ENCODE measurements at regions not wholly inside any gene's neighbourhood (a gene's known extent, or its start where the extent isn't known, plus 50 kb on each side); places are given as distances from the start of the nearest gene placed in this dataset.

DNA sequence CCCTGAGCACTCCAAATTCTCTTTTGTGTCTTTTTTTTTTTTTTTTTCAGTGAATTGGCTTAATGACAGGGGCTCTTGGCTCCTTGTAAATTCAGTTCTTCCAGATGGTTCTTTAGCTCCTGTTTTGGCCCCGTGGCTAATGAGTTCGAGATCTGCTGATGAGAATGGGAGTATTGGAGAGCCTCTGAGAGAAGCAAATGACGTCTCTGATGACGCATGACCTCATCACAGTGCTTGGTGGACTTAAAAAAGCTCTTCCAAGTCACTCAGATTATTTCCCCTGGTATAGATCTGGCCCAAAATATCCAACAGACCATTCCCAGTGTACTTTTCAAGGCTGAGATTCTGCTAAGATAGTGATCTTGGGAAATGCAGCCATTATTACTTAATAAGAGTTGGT is 159.5 kb downstream of the MIS18A start:
- TF ChIP-seq, protein P1, sequence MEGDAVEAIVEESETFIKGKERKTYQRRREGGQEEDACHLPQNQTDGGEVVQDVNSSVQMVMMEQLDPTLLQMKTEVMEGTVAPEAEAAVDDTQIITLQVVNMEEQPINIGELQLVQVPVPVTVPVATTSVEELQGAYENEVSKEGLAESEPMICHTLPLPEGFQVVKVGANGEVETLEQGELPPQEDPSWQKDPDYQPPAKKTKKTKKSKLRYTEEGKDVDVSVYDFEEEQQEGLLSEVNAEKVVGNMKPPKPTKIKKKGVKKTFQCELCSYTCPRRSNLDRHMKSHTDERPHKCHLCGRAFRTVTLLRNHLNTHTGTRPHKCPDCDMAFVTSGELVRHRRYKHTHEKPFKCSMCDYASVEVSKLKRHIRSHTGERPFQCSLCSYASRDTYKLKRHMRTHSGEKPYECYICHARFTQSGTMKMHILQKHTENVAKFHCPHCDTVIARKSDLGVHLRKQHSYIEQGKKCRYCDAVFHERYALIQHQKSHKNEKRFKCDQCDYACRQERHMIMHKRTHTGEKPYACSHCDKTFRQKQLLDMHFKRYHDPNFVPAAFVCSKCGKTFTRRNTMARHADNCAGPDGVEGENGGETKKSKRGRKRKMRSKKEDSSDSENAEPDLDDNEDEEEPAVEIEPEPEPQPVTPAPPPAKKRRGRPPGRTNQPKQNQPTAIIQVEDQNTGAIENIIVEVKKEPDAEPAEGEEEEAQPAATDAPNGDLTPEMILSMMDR (conservative IDR thresholded peaks at IDR 0.05), result no peak
- no peak for DNase-seq
- H3K27ac Mint-ChIP-seq, result no peak overlapping the region
- Histone ChIP-seq H3T11ph (ENCODE audit: low read length) (no peak overlapping the region), H3K4ac (ENCODE audit: low read depth, low read length) (no peak overlapping the region), H4K5ac (ENCODE audit: insufficient read length, low read depth, low read length) (no peak overlapping the region), H3K4me1 (ENCODE audit: insufficient read depth, low read length) (no peaks in the 10 kb centered on the region), H3K27ac (ENCODE audit: insufficient read length, low read depth, low read length) (no peak overlapping the region), H2BK15ac (ENCODE audit: low read depth, low read length) (no peak overlapping the region), H4K91ac (ENCODE audit: insufficient read length, low read depth, low read length) (no peak overlapping the region), H4K8ac (replicated peaks; ENCODE audit: insufficient read length, low read depth, low read length) (no peak overlapping the region), H3K79me1 (ENCODE audit: insufficient read depth, low read depth, low read length, poor library complexity, severe bottlenecking) (no peaks in the 10 kb centered on the region), H2BK20ac (ENCODE audit: low read depth, low read length, poor library complexity, severe bottlenecking) (no peak overlapping the region), H2AFZ (ENCODE audit: low read length) (no peak overlapping the region), H3K14ac (ENCODE audit: insufficient read depth, low read length) (no peak overlapping the region), H3K56ac (ENCODE audit: insufficient read length, low read depth, low read length) (no peak overlapping the region), H3K27me3 (ENCODE audit: insufficient read depth, low read length) (no peaks in the 10 kb centered on the region; the same call in 1 of the 2 replicates), H2BK120ac (ENCODE audit: low read depth, low read length, poor library complexity, severe bottlenecking) (no peak overlapping the region), H3K23me2 (ENCODE audit: insufficient read length, low read depth, low read length, poor library complexity, severe bottlenecking) (no peaks in the 10 kb centered on the region), H4K20me1 (ENCODE audit: control insufficient read depth, insufficient read depth, insufficient read length) (no peaks in the 10 kb centered on the region), H3K4me2 (ENCODE audit: insufficient read depth, insufficient read length, low read length) (no peak overlapping the region), H2AK5ac (ENCODE audit: insufficient read length, low read length) (no peak overlapping the region), H2BK12ac (ENCODE audit: insufficient read length, low read depth, low read length) (no peak overlapping the region), H3K9ac (ENCODE audit: extremely low read depth, insufficient read length, low read length) (no peak overlapping the region), H3K23ac (ENCODE audit: insufficient read length, low read depth, low read length) (no peak overlapping the region), H3K79me2 (ENCODE audit: insufficient read depth, low read length) (no peaks in the 10 kb centered on the region), H2BK5ac (ENCODE audit: insufficient read length, low read length) (no peak overlapping the region), H3K9me3 (ENCODE audit: control insufficient read depth, low read depth, low read length) (no peaks in the 10 kb centered on the region), H3K18ac (ENCODE audit: insufficient read length, low read depth, low read length) (no peak overlapping the region)
- peaks cover 0 to 4% of the 10 kb centered on the region in 2 experiments; a peak in 1 of 4 replicates for H3K4me1 Mint-ChIP-seq
- peaks cover 0 to 4% (median 2%) of the 10 kb centered on the region in 3 experiments; a peak in 3 of 7 replicates for H3K36me3 Mint-ChIP-seq (ENCODE audit: insufficient read depth in 1 of 3, low read depth in 3 of 3)
- H3K4me3 Mint-ChIP-seq, result no peak overlapping the region
- WGBS (ENCODE audit: extremely low coverage, insufficient read length, low lambda C conversion rate), result no CpG with 5 or more reads among the region's 4 CpGs
- no peaks in the 10 kb centered on the region; the same call in 1 of the 2 replicates for H3K27me3 Mint-ChIP-seq (ENCODE audit: low read depth)
- H3K9me3 Mint-ChIP-seq, result peaks cover 10% of the 10 kb centered on the region in 2 experiments; a peak in 4 of 5 replicates
